ENCODE measurements at regions not wholly inside any gene's neighbourhood (a gene's known extent, or its start where the extent isn't known, plus 50 kb on each side); places are given as distances from the start of the nearest gene placed in this dataset.

GRCh38 chr6:22852101-22852500 lies 282.7 kb downstream of the HDGFL1 start:
- no peak for ATAC-seq
- Mint-ChIP-seq H3K9me3 (ENCODE audit: low read depth) (no peaks in the 10 kb centered on the region), H3K27ac (no peak overlapping the region), H3K4me1 (no peaks in the 10 kb centered on the region), H3K27me3 (no peaks in the 10 kb centered on the region), H3K36me3 (no peaks in the 10 kb centered on the region), H3K4me3 (no peak overlapping the region)
- no peak for DNase-seq
- CTCF ChIA-PET, result no interaction called here

DNA sequence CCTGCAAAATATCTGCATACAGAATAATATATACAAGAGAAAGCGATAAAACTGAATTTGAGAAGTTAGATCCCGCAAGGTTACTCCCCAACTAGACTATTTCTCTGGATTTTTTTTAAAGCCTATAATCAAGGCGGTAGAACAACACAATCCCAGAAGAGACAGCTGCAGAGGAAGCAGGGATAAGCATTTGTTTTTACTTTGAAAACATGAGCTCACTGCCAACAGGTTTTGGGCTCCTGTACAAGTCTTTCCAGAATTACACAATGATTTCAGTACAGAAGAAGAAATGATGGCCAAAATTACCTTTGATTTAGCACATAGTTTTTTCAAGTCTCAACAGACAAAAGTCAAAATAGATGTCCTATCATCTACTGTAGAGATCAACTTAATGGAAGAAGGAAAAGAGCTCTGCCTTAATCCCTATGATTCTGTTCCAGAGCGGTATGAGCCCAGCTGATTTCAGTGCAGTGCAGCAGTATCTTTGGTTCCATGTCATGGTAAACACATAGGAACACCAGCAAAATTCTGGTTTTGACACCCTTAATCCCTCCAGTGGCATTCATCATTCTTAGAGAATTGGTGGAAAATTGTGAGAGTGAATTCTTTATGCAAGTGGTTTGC lies 304.3 kb downstream of the HDGFL1 start:
- Mint-ChIP-seq H3K27ac (no peak overlapping the region), H3K36me3 (no peaks in the 10 kb centered on the region), H3K27me3 (no peaks in the 10 kb centered on the region), H3K4me1 (no peaks in the 10 kb centered on the region), H3K9me3 (ENCODE audit: low read depth) (peaks cover 7% of the 10 kb centered on the region), H3K4me3 (no peak overlapping the region)
- DNase-seq (no peak), ATAC-seq (no peak)
- CTCF ChIA-PET, result no interaction called here

- no peaks in the 10 kb centered on the region for H3K36me3 Mint-ChIP-seq
Observed at GRCh38 chr6:22875845-22876244, 306.5 kb downstream of the HDGFL1 start.

GRCh38 chr6:22878324-22878701 lies 308.9 kb downstream of the HDGFL1 start:
- Mint-ChIP-seq H3K27me3 (no peaks in the 10 kb centered on the region), H3K9me3 (ENCODE audit: low read depth) (peaks cover 3% of the 10 kb centered on the region), H3K36me3 (no peaks in the 10 kb centered on the region), H3K4me3 (no peak overlapping the region), H3K27ac (no peak overlapping the region), H3K4me1 (no peaks in the 10 kb centered on the region)
- DNase-seq (no peak), ATAC-seq (no peak)
- CTCF ChIA-PET, result no interaction called here

More at GRCh38 chr6:22875845-22876244, 306.5 kb downstream of the HDGFL1 start:
- DNase-seq (no peak), ATAC-seq (no peak)
- Mint-ChIP-seq H3K27me3 (no peaks in the 10 kb centered on the region), H3K4me3 (no peak overlapping the region), H3K27ac (no peak overlapping the region), H3K9me3 (ENCODE audit: low read depth) (peaks cover 5% of the 10 kb centered on the region), H3K4me1 (no peaks in the 10 kb centered on the region)
- CTCF ChIA-PET, result no interaction called here

DNA sequence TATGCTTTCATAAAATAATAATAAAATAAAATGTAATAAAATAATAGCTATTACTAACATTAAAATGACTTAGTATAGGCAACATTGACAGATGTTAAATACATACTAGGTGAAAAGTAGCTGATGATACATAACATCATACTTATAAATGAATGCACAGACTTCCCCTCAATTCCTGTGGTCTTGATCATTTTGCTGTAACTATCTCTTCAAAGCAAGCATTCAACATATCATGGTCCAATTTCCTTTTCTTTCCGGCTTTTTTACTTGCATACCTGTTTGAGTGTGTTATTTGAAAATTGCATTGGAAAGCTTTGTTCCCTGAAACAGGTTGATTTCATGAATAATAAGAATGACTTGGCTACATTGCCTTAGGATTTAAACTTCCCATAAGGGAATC lies 309.3 kb downstream of the HDGFL1 start:
- no peaks in the 10 kb centered on the region for H3K27me3 Mint-ChIP-seq
- no peak overlapping the region for H3K4me3 Mint-ChIP-seq
- H3K4me1 Mint-ChIP-seq, result no peaks in the 10 kb centered on the region
- peaks cover 2% of the 10 kb centered on the region for H3K9me3 Mint-ChIP-seq (ENCODE audit: low read depth)
- no peaks in the 10 kb centered on the region for H3K36me3 Mint-ChIP-seq
- DNase-seq, result no peak
- no peak overlapping the region for H3K27ac Mint-ChIP-seq
- CTCF ChIA-PET, result no interaction called here
- no peak for ATAC-seq

GRCh38 chr6:22880686-22881433 lies 311.5 kb downstream of the HDGFL1 start:
- CTCF ChIA-PET, result no interaction called here
- Mint-ChIP-seq H3K4me3 (no peak overlapping the region), H3K9me3 (ENCODE audit: low read depth) (no peaks in the 10 kb centered on the region), H3K27ac (no peak overlapping the region), H3K4me1 (no peaks in the 10 kb centered on the region), H3K36me3 (no peaks in the 10 kb centered on the region), H3K27me3 (no peaks in the 10 kb centered on the region)
- ATAC-seq (no peak), DNase-seq (no peak)

DNA sequence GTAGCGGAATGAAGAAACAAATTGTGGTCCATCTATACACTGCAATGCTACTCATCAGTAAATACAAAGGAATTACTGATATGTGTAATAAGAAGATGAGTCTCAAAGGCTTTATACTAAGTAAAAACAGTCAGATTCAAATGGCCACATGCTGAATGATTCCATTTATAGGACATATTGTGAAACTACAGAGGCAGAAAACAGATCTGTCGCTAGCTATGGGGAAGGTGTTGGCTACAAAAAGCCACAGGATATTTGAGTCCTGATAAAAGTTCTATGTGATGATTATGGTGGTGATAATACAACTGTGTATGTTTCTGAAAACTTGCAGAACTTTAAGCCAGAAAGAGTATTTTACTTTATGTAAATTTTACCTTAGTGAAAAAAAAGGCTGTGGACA lies 313.2 kb downstream of the HDGFL1 start:
- Mint-ChIP-seq H3K27ac (no peak overlapping the region), H3K9me3 (ENCODE audit: low read depth) (no peaks in the 10 kb centered on the region), H3K36me3 (no peaks in the 10 kb centered on the region), H3K4me3 (no peak overlapping the region), H3K27me3 (no peaks in the 10 kb centered on the region), H3K4me1 (no peaks in the 10 kb centered on the region)
- CTCF ChIA-PET, result no interaction called here
- ATAC-seq, result no peak
- DNase-seq, result no peak

DNA sequence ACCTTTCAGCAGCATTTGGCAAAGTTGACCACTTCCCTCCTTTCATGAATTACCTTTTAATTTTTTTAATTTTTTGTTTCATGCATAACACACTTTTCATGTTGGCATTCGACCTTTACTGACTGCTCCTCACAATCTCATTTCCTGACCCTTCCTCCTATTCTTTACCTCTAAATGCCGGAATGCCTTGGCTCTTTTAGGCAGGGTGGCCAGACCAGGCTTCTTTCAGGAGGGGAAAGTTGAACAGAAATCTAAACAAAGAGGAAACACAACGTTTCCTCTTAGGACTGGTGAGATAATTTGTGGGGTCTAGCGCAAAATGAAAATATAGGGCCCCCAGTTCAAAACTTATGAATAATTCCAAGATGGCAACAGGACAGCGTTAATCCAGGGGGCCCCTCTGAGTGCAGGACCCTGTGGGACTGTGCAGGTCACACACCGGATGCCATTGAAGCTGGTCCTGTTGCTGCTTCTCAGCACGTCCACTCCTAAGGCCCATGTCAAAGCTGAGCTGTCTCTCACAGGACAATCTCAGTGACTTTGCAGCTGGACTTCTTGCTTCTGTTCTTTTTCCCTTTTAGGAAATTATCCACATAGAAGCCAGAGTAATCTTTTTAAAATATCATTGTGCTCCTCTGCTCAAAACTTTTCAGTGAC lies 313.8 kb downstream of the HDGFL1 start:
- Mint-ChIP-seq H3K4me3 (no peak overlapping the region), H3K36me3 (no peaks in the 10 kb centered on the region), H3K27me3 (no peaks in the 10 kb centered on the region), H3K4me1 (no peaks in the 10 kb centered on the region), H3K9me3 (ENCODE audit: low read depth) (no peaks in the 10 kb centered on the region), H3K27ac (no peak overlapping the region)
- DNase-seq (no peak), ATAC-seq (no peak)
- CTCF ChIA-PET, result no interaction called here

DNA sequence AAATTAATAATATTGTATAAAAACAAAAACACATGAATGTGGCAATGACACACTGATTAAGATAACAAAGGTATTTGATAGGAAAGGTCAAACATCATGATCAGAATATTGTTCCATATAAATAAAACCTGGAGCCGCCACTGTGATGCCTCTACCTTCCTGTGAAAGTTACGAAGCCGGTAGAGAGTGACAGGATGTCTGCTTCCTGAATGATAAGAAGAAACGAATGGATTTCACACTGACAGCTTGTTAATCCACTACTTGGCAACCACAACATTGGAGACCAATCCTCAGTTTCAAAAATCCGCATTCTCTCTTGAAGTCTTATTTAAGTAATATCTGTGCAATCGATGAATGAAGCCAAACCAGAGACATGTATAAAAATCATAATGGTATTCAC lies 315.1 kb downstream of the HDGFL1 start:
- Mint-ChIP-seq H3K4me3 (no peak overlapping the region), H3K27me3 (no peaks in the 10 kb centered on the region), H3K4me1 (no peaks in the 10 kb centered on the region), H3K27ac (no peak overlapping the region), H3K36me3 (no peaks in the 10 kb centered on the region), H3K9me3 (ENCODE audit: low read depth) (no peaks in the 10 kb centered on the region)
- CTCF ChIA-PET, result no interaction called here
- no peak for DNase-seq
- no peak for ATAC-seq

DNA sequence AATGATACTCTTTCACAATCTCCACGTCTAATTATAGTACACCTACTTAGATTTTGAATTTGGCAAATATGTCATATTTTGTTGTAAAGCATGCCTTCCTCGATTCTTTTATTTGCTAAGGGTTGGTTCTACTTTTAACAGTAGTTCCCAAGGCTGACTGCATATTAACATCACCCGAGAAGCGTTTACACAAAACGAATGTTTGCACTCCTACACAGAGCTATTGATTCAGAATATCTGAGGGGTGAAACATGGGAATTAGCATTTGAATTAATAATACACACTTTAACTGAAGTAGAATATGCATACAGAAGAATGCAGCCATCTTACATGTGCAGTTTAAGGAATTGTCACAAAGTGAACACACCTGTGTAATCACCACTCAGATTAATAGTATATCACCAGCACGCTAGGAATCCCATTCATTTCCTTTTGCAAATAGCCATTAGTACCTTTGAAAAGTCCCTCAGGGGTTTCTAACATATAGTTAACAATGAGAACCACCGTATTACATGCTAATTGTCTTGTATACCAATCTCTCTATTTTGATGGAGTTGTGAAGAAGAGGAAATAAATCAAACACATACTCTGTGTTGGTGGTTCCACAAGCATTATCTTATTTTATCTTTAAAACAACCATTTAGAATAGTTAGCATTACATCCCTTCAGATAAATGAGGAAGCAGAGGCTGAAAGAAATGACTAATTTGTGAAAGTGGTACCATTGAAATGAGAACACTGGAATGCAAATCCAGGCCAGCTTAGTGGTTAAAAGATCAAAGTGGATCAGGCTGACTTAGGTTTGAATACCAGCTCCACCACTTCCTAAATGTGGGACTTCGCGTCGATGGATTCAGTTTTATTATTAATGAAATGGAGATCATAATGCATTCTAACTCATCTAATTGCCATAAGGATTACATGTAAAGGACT lies 317.6 kb downstream of the HDGFL1 start:
- Mint-ChIP-seq H3K27me3 (no peaks in the 10 kb centered on the region), H3K27ac (no peak overlapping the region), H3K4me1 (no peaks in the 10 kb centered on the region), H3K36me3 (no peaks in the 10 kb centered on the region), H3K4me3 (no peak overlapping the region), H3K9me3 (ENCODE audit: low read depth) (no peaks in the 10 kb centered on the region)
- CTCF ChIA-PET, result no interaction called here
- ATAC-seq (no peak), DNase-seq (no peak)

DNA sequence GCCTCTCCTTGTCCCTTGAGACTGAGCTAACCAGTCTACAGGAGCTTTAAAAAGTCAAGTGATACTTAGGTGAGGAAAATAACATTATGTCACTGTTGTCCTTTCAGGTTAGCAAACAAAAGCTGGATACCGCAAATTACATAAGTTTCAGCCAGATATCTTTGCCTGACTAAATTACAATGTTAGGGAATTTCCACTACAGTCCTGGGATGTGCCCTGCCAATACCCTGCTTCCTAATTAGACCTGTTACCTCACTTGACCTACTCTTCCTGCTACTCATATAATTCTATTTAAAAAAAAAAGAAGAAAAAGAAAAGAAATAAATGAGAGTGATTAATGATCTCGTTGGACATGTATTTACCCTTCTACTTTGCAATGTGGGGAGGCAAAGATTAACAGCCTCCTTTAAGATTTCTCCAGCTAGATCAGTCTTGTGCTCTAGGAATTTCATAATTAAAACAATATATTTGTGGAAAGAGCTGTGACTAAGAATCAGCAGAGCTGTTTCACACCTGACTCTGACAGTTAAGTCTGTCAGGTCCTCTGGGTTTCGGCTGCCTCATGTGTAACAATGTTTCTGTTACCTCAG lies 318.9 kb downstream of the HDGFL1 start:
- Mint-ChIP-seq H3K36me3 (no peaks in the 10 kb centered on the region), H3K9me3 (ENCODE audit: low read depth) (no peaks in the 10 kb centered on the region), H3K4me1 (no peaks in the 10 kb centered on the region), H3K4me3 (no peak overlapping the region), H3K27ac (no peak overlapping the region), H3K27me3 (no peaks in the 10 kb centered on the region)
- ATAC-seq (no peak), DNase-seq (no peak)
- CTCF ChIA-PET, result no interaction called here

DNA sequence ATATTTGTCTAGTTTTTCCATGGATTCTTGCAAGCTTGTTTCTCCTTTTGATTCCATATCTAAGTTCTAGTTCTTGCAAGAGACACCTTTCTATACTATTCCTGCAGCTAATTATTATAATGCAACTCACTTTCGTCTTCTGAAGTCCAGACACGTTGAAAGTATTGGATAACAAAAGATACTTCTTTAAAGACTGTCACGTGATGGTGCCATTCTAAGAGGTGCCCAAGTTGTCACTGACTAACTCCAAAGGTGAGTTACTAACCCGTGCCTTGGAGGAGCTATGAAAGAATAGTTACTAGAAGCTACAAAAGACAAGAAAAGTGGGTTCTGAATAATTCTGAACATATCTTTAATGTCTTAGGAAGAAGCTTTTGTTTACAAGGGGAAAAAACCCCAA lies 322.6 kb downstream of the HDGFL1 start:
- H3K4me1 Mint-ChIP-seq, result no peaks in the 10 kb centered on the region
- H3K36me3 Mint-ChIP-seq, result no peaks in the 10 kb centered on the region
- H3K27me3 Mint-ChIP-seq, result no peaks in the 10 kb centered on the region
- ATAC-seq (no peak), DNase-seq (no peak)
- no peaks in the 10 kb centered on the region for H3K9me3 Mint-ChIP-seq (ENCODE audit: low read depth)
- H3K4me3 Mint-ChIP-seq, result no peak overlapping the region
- H3K27ac Mint-ChIP-seq, result no peak overlapping the region
- CTCF ChIA-PET, result no interaction called here

DNA sequence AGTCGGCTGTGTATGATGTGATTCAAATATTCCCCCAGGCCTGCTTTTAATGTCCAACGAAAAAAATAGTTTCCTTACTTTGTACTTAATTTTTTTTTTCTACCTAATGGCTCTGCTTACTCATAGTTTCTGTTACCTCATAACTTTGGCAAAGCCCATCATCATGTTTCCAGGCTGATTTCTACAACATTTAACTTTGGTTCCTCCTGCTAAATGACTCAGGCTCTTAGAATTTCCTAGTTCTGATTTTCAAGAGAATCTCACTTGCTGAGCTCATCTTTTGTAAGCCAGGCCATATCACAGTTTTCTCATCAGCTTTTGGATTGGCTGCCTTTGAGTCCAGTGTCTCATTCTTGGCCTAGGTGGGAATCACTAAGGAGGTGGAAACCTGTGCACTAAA lies 323.1 kb downstream of the HDGFL1 start:
- H3K9me3 Mint-ChIP-seq (ENCODE audit: low read depth), result no peaks in the 10 kb centered on the region
- no peaks in the 10 kb centered on the region for H3K4me1 Mint-ChIP-seq
- H3K36me3 Mint-ChIP-seq, result no peaks in the 10 kb centered on the region
- DNase-seq, result no peak
- CTCF ChIA-PET, result no interaction called here
- H3K4me3 Mint-ChIP-seq, result no peak overlapping the region
- H3K27ac Mint-ChIP-seq, result no peak overlapping the region
- H3K27me3 Mint-ChIP-seq, result no peaks in the 10 kb centered on the region
- no peak for ATAC-seq

Measured in activated CD8-positive, alpha-beta memory T cell treated with anti-CD3 and anti-CD28 coated beads, Interleukin-2, amount 10 ng/mL, durations not matched to agents 7 days and 5 days (primary cell).